GM12878 (cell line): ENCODE measurements at regions not wholly inside any gene's neighbourhood (a gene's known extent, or its start where the extent isn't known, plus 50 kb on each side); places are given as distances from the start of the nearest gene placed in this dataset.

Experiments used
- ATAC-seq: fragments of 200-7000 bp; cut with Tn5 transposase; 3 replicates; pipeline ENCODE4 v1.9.1; 2020; ENCODE audit warnings: mild to moderate bottlenecking, moderate library complexity
- BruUV-seq: library from RNA; stranded (reverse); fragments of 400-500 nt; replicated peaks from 2 replicates; lab custom pipeline; 2021; lab: Mats Ljungman, UMichigan
- CTCF ChIA-PET: fragments of 300-600 bp; sonication (Branson Sonifier 250); formaldehyde crosslinking; extraction: SDS; loops from one replicate; lab custom pipeline; 2021; ENCODE audit warnings: inconsistent platforms; lab: Yijun Ruan, JAX
- POLR2A ChIA-PET: fragments of 350-600 bp; formaldehyde crosslinking; extraction: SDS; loops from one replicate; lab custom pipeline; 2021; ENCODE audit warnings: inconsistent platforms; lab: Charles Lee
- RAD21 ChIA-PET: fragments of 300-600 bp; sonication (Branson Sonifier 250); formaldehyde crosslinking; loops from one replicate; lab custom pipeline; 2023; ENCODE audit warnings: antibody characterized with exemption; ENCODE audit not compliant: unreplicated experiment; lab: Charles Lee
- SMC1A ChIA-PET: fragments of 300-600 bp; sonication (Branson Sonifier 250); formaldehyde crosslinking; loops from one replicate; lab custom pipeline; 2023; ENCODE audit not compliant: unreplicated experiment, uncharacterized antibody; lab: Charles Lee
- DNase-seq: peaks from one replicate; pipeline ENCODE4 v3.0.0-alpha.2; 2011; ENCODE audit warnings: low read depth, low spot score
- FAIRE-seq: peaks from 3 replicates; lab custom pipeline; 2011; peaks lifted over from hg19 to GRCh38; lab: Jason Lieb, UNC
- H2AFZ ChIP-seq: 2 replicates; pipeline ENCODE4 v1.6.0; 2011; ENCODE audit warnings: low read depth, low read length, control low read depth; ENCODE audit not compliant: control insufficient read depth
- H3K27ac ChIP-seq: 2 replicates; pipeline ENCODE4 v1.5.1; 2011; ENCODE audit warnings: control low read depth; ENCODE audit not compliant: control insufficient read depth, insufficient read depth
- H3K27me3 ChIP-seq, 2 experiments: replicated peaks in 1 of 2; 2 replicates each; pipeline versions ENCODE4 v1.6.0 to v1.6.1; 2011; ENCODE audit warnings: low read length in 1 of 2; ENCODE audit not compliant: control insufficient read depth in 2 of 2, insufficient read depth in 2 of 2
- H3K36me3 ChIP-seq, 2 experiments: 2 replicates each; pipeline ENCODE4 v1.5.1; 2011; ENCODE audit warnings: low read length in 1 of 2; ENCODE audit not compliant: control insufficient read depth in 2 of 2, insufficient read depth in 2 of 2
- H3K4me1 ChIP-seq: 2 replicates; pipeline ENCODE4 v1.6.1; 2011; ENCODE audit warnings: mild to moderate bottlenecking, low read length, moderate library complexity, mixed read lengths; ENCODE audit not compliant: control insufficient read depth, insufficient read depth
- H3K4me2 ChIP-seq: 2 replicates; pipeline ENCODE4 v1.6.0; 2011; ENCODE audit warnings: control low read depth; ENCODE audit not compliant: control insufficient read depth, insufficient read depth
- H3K4me3 ChIP-seq: fragments of 200-600 bp; sonication (generic); 2 replicates; pipeline ENCODE4 v1.5.1; 2016
- H3K79me2 ChIP-seq: 2 replicates; pipeline ENCODE4 v1.6.0; 2011; ENCODE audit warnings: low read length; ENCODE audit not compliant: control insufficient read depth, insufficient read depth
- H3K9ac ChIP-seq: 2 replicates; pipeline ENCODE4 v1.8.0; 2011; ENCODE audit warnings: low read length, control low read depth, mixed read lengths; ENCODE audit not compliant: control insufficient read depth, insufficient read depth
- H3K9me3 ChIP-seq: replicated peaks from 3 replicates; pipeline ENCODE4 v1.5.1; 2011; ENCODE audit warnings: mild to moderate bottlenecking, low read length; ENCODE audit not compliant: control insufficient read depth, insufficient read depth
- H4K20me1 ChIP-seq: 2 replicates; pipeline ENCODE4 v1.6.0; 2011; ENCODE audit not compliant: control insufficient read depth, insufficient read depth
- BACH1 ChIP-seq: fragments of 450-650 bp; IDR thresholded peaks from 2 replicates; pipeline ENCODE4 v1.6.1; 2017; ENCODE audit warnings: mild to moderate bottlenecking, borderline replicate concordance
- CBX3 ChIP-seq: fragments of 200-600 bp; sonication (generic); IDR thresholded peaks from 2 replicates; pipeline ENCODE4 v1.6.1; 2016; ENCODE audit warnings: low read depth, borderline replicate concordance
- LARP7 ChIP-seq: fragments of 450-650 bp; IDR thresholded peaks from 2 replicates; pipeline ENCODE4 v1.6.1; 2017; ENCODE audit warnings: mild to moderate bottlenecking
- POLR2AphosphoS2 ChIP-seq: IDR thresholded peaks from 2 replicates; pipeline ENCODE4 v1.6.1; 2011; ENCODE audit warnings: low read depth, mild to moderate bottlenecking, low read length, improper control_type of control experiment, moderate library complexity
- RAD21 ChIP-seq: IDR thresholded peaks from 2 replicates; pipeline ENCODE4 v1.6.1; 2011; ENCODE audit warnings: mild to moderate bottlenecking, low read depth, low read length, moderate library complexity; ENCODE audit not compliant: insufficient read depth
- RB1 ChIP-seq: fragments of 450-650 bp; formaldehyde crosslinking; IDR thresholded peaks from 2 replicates; pipeline ENCODE4 v1.6.1; 2017; ENCODE audit warnings: mild to moderate bottlenecking, borderline replicate concordance
- YY1 ChIP-seq: IDR thresholded peaks from 2 replicates; pipeline ENCODE4 v1.6.1; 2011; ENCODE audit warnings: low read depth, mild to moderate bottlenecking, low read length
- whole genome bisulfite sequencing: methylation state at CpG from one replicate; pipeline ENCODE4 v1.1.6; 2016; ENCODE audit warnings: low lambda C conversion rate; ENCODE audit not compliant: insufficient replicate concordance, insufficient coverage; ENCODE audit errors: missing lambda C conversion rate; 5-methylcytosine and 5-hydroxymethylcytosine counted together
- in situ Hi-C: fragments of 300-500 bp; cut with MboI; formaldehyde crosslinking; loops from 9 replicates; pipeline ENCODE4 v1.14.3; 2018; ENCODE audit warnings: mixed read lengths
- intact Hi-C: fragments of 100-400 bp; cut with micrococcal nuclease; formaldehyde crosslinking; loops from one replicate; pipeline ENCODE4 v1.14.2; 2022; ENCODE audit not compliant: unreplicated experiment
- TF ChIP-seq, protein P1 (sequence below): fragments of 450-650 bp; IDR thresholded peaks from 2 replicates; pipeline ENCODE4 v1.6.1; 2016; ENCODE audit warnings: mild to moderate bottlenecking
- TF ChIP-seq, protein P2 (sequence below), 3 experiments: IDR thresholded peaks in 2 of 3; conservative IDR thresholded peaks in 1 of 3; 2 replicates each; pipeline ENCODE4 v1.5.1; 2011; ENCODE audit warnings: low read depth in 3 of 3, low read length in 3 of 3, mild to moderate bottlenecking in 3 of 3, control low read depth in 2 of 3, moderate library complexity in 2 of 3, inconsistent platforms in 1 of 3, mixed read lengths in 1 of 3; ENCODE audit not compliant: control insufficient read depth in 2 of 3, insufficient read depth in 1 of 3; ENCODE audit errors: extremely low read depth in 1 of 3

DNA sequence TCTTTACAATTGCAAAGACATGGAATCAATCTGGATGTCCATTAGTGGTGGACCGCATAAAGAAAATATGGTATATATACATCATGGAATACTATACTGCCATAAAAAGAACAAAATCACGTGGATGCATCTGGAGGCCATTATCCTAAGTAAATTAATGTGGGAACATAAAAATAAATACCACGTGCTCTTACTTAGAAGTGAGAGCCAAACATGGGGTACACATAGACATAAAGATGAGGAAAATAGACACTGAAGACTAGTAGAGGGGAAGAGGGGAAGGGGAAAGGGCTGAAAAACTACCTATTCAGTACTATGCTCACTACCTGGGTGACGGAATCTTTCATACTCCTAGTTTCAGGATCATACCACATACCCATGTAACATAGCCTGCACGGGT lies 179.3 kb upstream of the TECRL start (continued):
- no peak for TF ChIP-seq BACH1
- TF ChIP-seq LARP7 = no peak
- TF ChIP-seq, protein P1, sequence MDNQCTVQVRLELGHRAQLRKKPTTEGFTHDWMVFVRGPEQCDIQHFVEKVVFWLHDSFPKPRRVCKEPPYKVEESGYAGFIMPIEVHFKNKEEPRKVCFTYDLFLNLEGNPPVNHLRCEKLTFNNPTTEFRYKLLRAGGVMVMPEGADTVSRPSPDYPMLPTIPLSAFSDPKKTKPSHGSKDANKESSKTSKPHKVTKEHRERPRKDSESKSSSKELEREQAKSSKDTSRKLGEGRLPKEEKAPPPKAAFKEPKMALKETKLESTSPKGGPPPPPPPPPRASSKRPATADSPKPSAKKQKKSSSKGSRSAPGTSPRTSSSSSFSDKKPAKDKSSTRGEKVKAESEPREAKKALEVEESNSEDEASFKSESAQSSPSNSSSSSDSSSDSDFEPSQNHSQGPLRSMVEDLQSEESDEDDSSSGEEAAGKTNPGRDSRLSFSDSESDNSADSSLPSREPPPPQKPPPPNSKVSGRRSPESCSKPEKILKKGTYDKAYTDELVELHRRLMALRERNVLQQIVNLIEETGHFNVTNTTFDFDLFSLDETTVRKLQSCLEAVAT = no peak
- TF ChIP-seq YY1 = no peak
- TF ChIP-seq, all 136 proteins: peak for 0

DNA sequence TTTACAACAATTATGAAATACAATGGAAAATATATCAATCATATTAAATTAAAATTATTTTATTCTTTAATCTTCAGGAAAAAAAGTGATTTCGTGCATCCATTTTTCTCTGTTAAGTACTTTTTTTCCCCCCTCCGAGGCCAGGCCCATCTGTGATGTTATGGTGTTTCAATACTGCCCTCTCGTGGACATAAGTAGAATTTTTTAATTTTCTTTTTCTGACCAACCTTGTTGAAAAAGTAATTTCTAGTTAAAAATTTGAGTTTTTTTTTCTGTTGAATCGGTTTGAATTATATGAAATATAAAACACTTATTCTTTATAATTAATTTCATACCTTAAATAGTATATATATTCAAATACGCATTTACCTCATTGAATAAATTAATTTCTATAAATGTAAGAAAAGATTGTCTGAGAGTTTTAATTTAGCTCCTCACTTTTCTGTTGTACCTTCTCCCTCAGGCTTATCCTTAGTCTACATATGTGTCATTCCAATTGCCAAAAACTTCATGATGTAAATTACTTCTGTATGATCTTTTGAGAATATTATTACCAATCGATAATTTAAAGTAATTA lies 175.8 kb upstream of the TECRL start:
- Histone ChIP-seq H4K20me1 (no peaks in the 10 kb centered on the region), H3K9me3 (no peaks in the 10 kb centered on the region), H3K4me1 (no peaks in the 10 kb centered on the region), H3K9ac (no peak overlapping the region), H3K27ac (no peak overlapping the region), H2AFZ (no peak overlapping the region), H3K36me3 (no peaks in the 10 kb centered on the region), H3K4me3 (no peak overlapping the region), H3K79me2 (no peaks in the 10 kb centered on the region), H3K4me2 (no peak overlapping the region), H3K27me3 (no peaks in the 10 kb centered on the region)
- ChIA-PET SMC1A (interaction anchor here (1.2 kb wide), 1 partner anchor 37 kb away, joined by 3 read pairs; no protein-coding TSS in a partner anchor), CTCF (interaction anchor here (0.8 to 2.0 kb wide), 2 partner anchors 13 to 46 kb away, joined by 3 to 7 read pairs; no protein-coding TSS in a partner anchor), RAD21 (no interaction called here), POLR2A (no interaction called here)
- 27% methylated on average over 6 of the region's 6 CpGs for WGBS
- TF ChIP-seq CBX3 (no peak), RAD21 (peak; percentile 57), RB1 (no peak), POLR2AphosphoS2 (no peak)
- TF ChIP-seq, protein P2, sequence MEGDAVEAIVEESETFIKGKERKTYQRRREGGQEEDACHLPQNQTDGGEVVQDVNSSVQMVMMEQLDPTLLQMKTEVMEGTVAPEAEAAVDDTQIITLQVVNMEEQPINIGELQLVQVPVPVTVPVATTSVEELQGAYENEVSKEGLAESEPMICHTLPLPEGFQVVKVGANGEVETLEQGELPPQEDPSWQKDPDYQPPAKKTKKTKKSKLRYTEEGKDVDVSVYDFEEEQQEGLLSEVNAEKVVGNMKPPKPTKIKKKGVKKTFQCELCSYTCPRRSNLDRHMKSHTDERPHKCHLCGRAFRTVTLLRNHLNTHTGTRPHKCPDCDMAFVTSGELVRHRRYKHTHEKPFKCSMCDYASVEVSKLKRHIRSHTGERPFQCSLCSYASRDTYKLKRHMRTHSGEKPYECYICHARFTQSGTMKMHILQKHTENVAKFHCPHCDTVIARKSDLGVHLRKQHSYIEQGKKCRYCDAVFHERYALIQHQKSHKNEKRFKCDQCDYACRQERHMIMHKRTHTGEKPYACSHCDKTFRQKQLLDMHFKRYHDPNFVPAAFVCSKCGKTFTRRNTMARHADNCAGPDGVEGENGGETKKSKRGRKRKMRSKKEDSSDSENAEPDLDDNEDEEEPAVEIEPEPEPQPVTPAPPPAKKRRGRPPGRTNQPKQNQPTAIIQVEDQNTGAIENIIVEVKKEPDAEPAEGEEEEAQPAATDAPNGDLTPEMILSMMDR (IDR thresholded peaks at IDR 0.05 in 2 of 3, conservative IDR thresholded peaks at IDR 0.05 in 1 of 3; ENCODE audit: control insufficient read depth in 2 of 3, extremely low read depth in 1 of 3, insufficient read depth in 1 of 3, low read depth in 3 of 3, low read length in 3 of 3) = peak; percentile 46 to 50 (median 49); a peak in 5 of 6 replicates
- DNase-seq (no peak), ATAC-seq (peak; percentile 55), FAIRE-seq (no peak)
- BruUV-seq = no TSS peak
- intact Hi-C loops = no loop called here
- in situ Hi-C loops = no loop called here
